HCT116 (cell line): ENCODE measurements at regions not wholly inside any gene's neighbourhood (a gene's known extent, or its start where the extent isn't known, plus 50 kb on each side); places are given as distances from the start of the nearest gene placed in this dataset.

Experiments used
- ATAC-seq: fragments of 200-7000 bp; cut with Tn5 transposase; 2 replicates; pipeline ENCODE4 v1.9.1; 2020; ENCODE audit warnings: mild to moderate bottlenecking, moderate library complexity
- BruUV-seq: library from RNA; stranded (reverse); fragments of 400-500 nt; replicated peaks from 2 replicates; lab custom pipeline; 2021; lab: Mats Ljungman, UMichigan
- CTCF ChIA-PET: fragments of 300-600 bp; sonication (Branson Sonifier 250); formaldehyde crosslinking; loops from one replicate; lab custom pipeline; 2021; ENCODE audit warnings: antibody characterized with exemption; lab: Charles Lee
- POLR2A ChIA-PET: fragments of 300-600, 350-600 bp; sonication (Branson Sonifier 250); formaldehyde crosslinking; loops from one replicate; lab custom pipeline; 2021; ENCODE audit warnings: antibody characterized with exemption; lab: Charles Lee
- RAD21 ChIA-PET, 2 experiments: fragments of 300-600 bp; sonication (Branson Sonifier 250); formaldehyde crosslinking; loops; one replicate each; lab custom pipeline; 2023; ENCODE audit warnings: low total read pairs in 2 of 2; ENCODE audit not compliant: uncharacterized antibody in 2 of 2, unreplicated experiment in 2 of 2, low non-redundant PET in 1 of 2; lab: Charles Lee
- DNase-seq: peaks from one replicate; pipeline ENCODE4 v3.0.0-alpha.2; 2010; ENCODE audit warnings: low read depth, low spot score
- H2AFZ ChIP-seq: fragments of 200-600 bp; shearing (Covaris generic), sonication (generic); 2 replicates; pipeline ENCODE4 v1.6.1; 2017; ENCODE audit warnings: low read depth, mixed run types, mixed read lengths, antibody characterized with exemption, low read length; ENCODE audit not compliant: poor library complexity, severe bottlenecking
- H3K27ac ChIP-seq: 2 replicates; pipeline ENCODE4 v1.5.1; 2012; ENCODE audit warnings: low read depth, low read length
- H3K27me3 ChIP-seq: fragments of 200-600 bp; sonication (generic); 2 replicates; pipeline ENCODE4 v1.6.1; 2016; ENCODE audit warnings: mixed run types, low read length, mixed read lengths; ENCODE audit not compliant: insufficient read depth
- H3K36me3 ChIP-seq, 2 experiments: fragments of 200-500 bp in 1 of 2; fragments of 200-600 bp in 1 of 2; sonication (Bioruptor generic) in 1 of 2; sonication (generic) in 1 of 2; 2 replicates each; pipeline versions ENCODE4 v1.5.1 to v1.6.1; 2014 to 2016; ENCODE audit warnings: low read length in 2 of 2, inconsistent platforms in 1 of 2, mixed read lengths in 1 of 2, mixed run types in 1 of 2; ENCODE audit not compliant: insufficient read depth in 2 of 2, control insufficient read depth in 1 of 2
- H3K4me1 ChIP-seq, 2 experiments: fragments of 200-600 bp in 1 of 2; sonication (generic) in 1 of 2; 2 replicates each; pipeline versions ENCODE4 v1.5.1 to v1.6.1; 2012 to 2017; ENCODE audit warnings: low read length in 2 of 2, inconsistent platforms in 1 of 2, mild to moderate bottlenecking in 1 of 2, mixed read lengths in 1 of 2, mixed run types in 1 of 2, moderate library complexity in 1 of 2; ENCODE audit not compliant: insufficient read depth in 2 of 2, control insufficient read depth in 1 of 2
- H3K4me2 ChIP-seq: fragments of 200-600 bp; sonication (generic); 2 replicates; pipeline ENCODE4 v1.6.1; 2017; ENCODE audit warnings: mixed run types, low read length, mixed read lengths
- H3K4me3 ChIP-seq, 2 experiments: fragments of 200-600 bp in 1 of 2; sonication (generic) in 1 of 2; replicated peaks in 1 of 2; 2 replicates each; pipeline ENCODE4 v1.5.1; 2011 to 2016; ENCODE audit warnings: low read length in 2 of 2, control low read depth in 1 of 2, low read depth in 1 of 2, mild to moderate bottlenecking in 1 of 2, mixed read lengths in 1 of 2, mixed run types in 1 of 2
- H3K79me2 ChIP-seq: fragments of 200-600 bp; sonication (generic); 2 replicates; pipeline ENCODE4 v1.6.1; 2017; ENCODE audit warnings: mild to moderate bottlenecking, mixed run types, low read length, moderate library complexity, mixed read lengths; ENCODE audit not compliant: insufficient read depth
- H3K9ac ChIP-seq: fragments of 200-600 bp; sonication (generic); 2 replicates; pipeline ENCODE4 v1.6.1; 2016; ENCODE audit warnings: low read length, mixed read lengths
- H3K9me2 ChIP-seq: fragments of 200-600 bp; sonication (generic), shearing (Covaris generic); 2 replicates; pipeline ENCODE4 v1.6.1; 2017; ENCODE audit warnings: mixed run types, mild to moderate bottlenecking, moderate library complexity; ENCODE audit not compliant: insufficient read depth
- H3K9me3 ChIP-seq, 2 experiments: fragments of 200-500 bp in 1 of 2; fragments of 200-600 bp in 1 of 2; sonication (Bioruptor generic) in 1 of 2; sonication (generic) in 1 of 2; 2 replicates each; pipeline ENCODE4 v1.6.1; 2014 to 2017; ENCODE audit warnings: low read length in 2 of 2, mixed read lengths in 2 of 2, inconsistent platforms in 1 of 2, low read depth in 1 of 2, mild to moderate bottlenecking in 1 of 2, mixed run types in 1 of 2, moderate library complexity in 1 of 2; ENCODE audit not compliant: control insufficient read depth in 1 of 2, insufficient read depth in 1 of 2
- H4K20me1 ChIP-seq: fragments of 200-600 bp; sonication (generic), shearing (Covaris generic); 2 replicates; pipeline ENCODE4 v1.6.1; 2017; ENCODE audit warnings: mixed run types, mild to moderate bottlenecking, moderate library complexity; ENCODE audit not compliant: insufficient read depth
- ATF3 ChIP-seq: IDR thresholded peaks from 2 replicates; pipeline ENCODE4 v1.6.1; 2012
- CTCF ChIP-seq, 3 experiments: fragments of 200-600 bp in 1 of 3; sonication (generic) in 1 of 3; IDR thresholded peaks in 2 of 3; conservative IDR thresholded peaks in 1 of 3; 2 replicates each; pipeline ENCODE4 v1.5.1; 2012 to 2017; ENCODE audit warnings: low read depth in 2 of 3, low read length in 2 of 3, antibody characterized with exemption in 1 of 3, borderline replicate concordance in 1 of 3, control low read depth in 1 of 3, mild to moderate bottlenecking in 1 of 3, mixed read lengths in 1 of 3, mixed run types in 1 of 3, moderate library complexity in 1 of 3; ENCODE audit not compliant: insufficient read depth in 1 of 3
- RAD21 ChIP-seq: IDR thresholded peaks from 2 replicates; pipeline ENCODE4 v1.6.1; 2012; ENCODE audit warnings: low read depth, mild to moderate bottlenecking
- SRF ChIP-seq: IDR thresholded peaks from 2 replicates; pipeline ENCODE4 v1.6.1; 2012; ENCODE audit warnings: low read depth
- YY1 ChIP-seq: IDR thresholded peaks from 2 replicates; pipeline ENCODE4 v1.6.1; 2011; ENCODE audit warnings: low read length, low read depth, moderate library complexity, mild to moderate bottlenecking; ENCODE audit not compliant: insufficient replicate concordance; ENCODE audit errors: extremely low read depth
- ZBTB33 ChIP-seq: IDR thresholded peaks from 2 replicates; pipeline ENCODE4 v1.6.1; 2011; ENCODE audit warnings: mild to moderate bottlenecking, low read length, moderate library complexity; ENCODE audit not compliant: insufficient replicate concordance; ENCODE audit errors: extremely low read depth
- ZFX ChIP-seq: fragments of 450-650 bp; IDR thresholded peaks from 2 replicates; pipeline ENCODE4 v1.6.1; 2017
- ZNF274 ChIP-seq: fragments of 200-500 bp; sonication (Bioruptor generic); IDR thresholded peaks from 2 replicates; pipeline ENCODE4 v1.6.1; 2014; ENCODE audit warnings: mild to moderate bottlenecking, low read depth, low read length, inconsistent platforms
- intact Hi-C: fragments of 100-400 bp; cut with micrococcal nuclease; formaldehyde crosslinking; loops from 2 replicates; pipeline ENCODE4 v1.10.0; 2022

GRCh38 chr3:176757429-176757828, 439.9 kb downstream of the TBL1XR1 start (continued):
- TF ChIP-seq ZBTB33, result no peak
- TF ChIP-seq ATF3, result no peak
- TF ChIP-seq RAD21, result no peak
- TF ChIP-seq ZNF274, result no peak
- no peak for TF ChIP-seq CTCF (IDR thresholded peaks at IDR 0.05 in 2 of 3, conservative IDR thresholded peaks at IDR 0.05 in 1 of 3; ENCODE audit: borderline replicate concordance in 1 of 3, insufficient read depth in 1 of 3, low read depth in 2 of 3, low read length in 2 of 3)

- no TSS peak for BruUV-seq
- no peaks in the 10 kb centered on the region for H3K27me3 ChIP-seq
These were observed 441.3 kb downstream of the TBL1XR1 start for GRCh38 chr3:176755977-176756376.

More at GRCh38 chr3:176755977-176756376, 441.3 kb downstream of the TBL1XR1 start:
- no peaks in the 10 kb centered on the region for H3K79me2 ChIP-seq
- H3K4me1 ChIP-seq, result no peaks in the 10 kb centered on the region
- H4K20me1 ChIP-seq, result no peaks in the 10 kb centered on the region
- H3K4me3 ChIP-seq, result no peak overlapping the region
- no peak overlapping the region for H3K9ac ChIP-seq
- H3K27ac ChIP-seq, result no peak overlapping the region
- H3K36me3 ChIP-seq, result no peaks in the 10 kb centered on the region
- H3K9me3 ChIP-seq, result no peaks in the 10 kb centered on the region
- ChIA-PET CTCF (no interaction called here), RAD21 (no interaction called here), POLR2A (no interaction called here)
- DNase-seq (no peak), ATAC-seq (no peak)
- intact Hi-C loops, result no loop called here
- no peak for TF ChIP-seq ZFX
- TF ChIP-seq YY1, result no peak
- no peak for TF ChIP-seq SRF
- H3K9me2 ChIP-seq, result no peaks in the 10 kb centered on the region
- no peak overlapping the region for H3K4me2 ChIP-seq
- H2AFZ ChIP-seq, result no peak overlapping the region
